ENCODE measurements at regions not wholly inside any gene's neighbourhood (a gene's known extent, or its start where the extent isn't known, plus 50 kb on each side); places are given as distances from the start of the nearest gene placed in this dataset.

DNA sequence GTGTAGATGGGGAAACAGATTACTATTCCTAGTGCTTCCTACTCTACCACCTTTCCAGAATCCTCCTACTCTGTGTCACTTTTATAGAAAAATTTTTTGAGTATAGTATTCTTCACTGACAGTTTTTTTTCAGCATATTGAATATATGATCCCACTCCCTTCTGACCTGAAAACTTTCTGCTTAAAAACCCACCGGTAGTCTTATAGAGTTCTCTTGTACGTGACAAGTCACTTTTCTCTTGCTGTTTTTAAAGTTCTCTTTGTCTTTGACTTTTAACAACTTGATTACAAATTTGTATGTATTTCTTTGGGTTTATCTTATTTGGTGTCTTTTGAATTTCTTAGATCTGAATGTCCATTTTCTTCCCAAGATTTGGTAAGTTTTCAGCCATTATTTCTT is 133.6 kb upstream of the SLC38A2 start:
- ChIA-PET POLR2A (interaction anchor here (0.6 kb wide), 1 partner anchor 29 kb away, joined by 3 read pairs; no protein-coding TSS in a partner anchor), CTCF (no interaction called here)
- no peak for DNase-seq (ENCODE audit: extremely low spot score)
- TF ChIP-seq SP1 (IDR thresholded peaks at IDR 0.05) (no peak), FOXK2 (IDR thresholded peaks at IDR 0.05) (no peak), HDGF (IDR thresholded peaks at IDR 0.05; ENCODE audit: borderline replicate concordance) (no peak), ARNT (IDR thresholded peaks at IDR 0.05) (no peak)

DNA sequence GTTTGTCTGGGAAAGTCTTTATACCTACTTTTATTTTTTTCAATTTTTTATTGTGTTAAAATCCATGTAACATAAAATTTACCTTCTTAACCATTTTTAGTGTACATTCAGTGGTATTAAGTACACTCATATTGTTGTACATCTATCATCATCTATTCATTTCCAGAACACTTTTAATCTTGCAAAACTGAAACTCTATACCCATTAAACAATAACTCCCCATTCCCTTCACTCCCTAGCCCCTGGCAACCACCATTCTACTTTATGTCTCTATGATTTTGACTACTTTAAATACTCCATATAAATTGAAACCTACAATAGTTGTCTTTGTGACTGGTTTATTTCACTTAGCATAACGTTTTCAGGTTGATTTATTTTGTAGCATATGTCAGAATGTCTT is 131.9 kb upstream of the SLC38A2 start:
- ChIA-PET POLR2A (no interaction called here), CTCF (no interaction called here)
- DNase-seq (ENCODE audit: extremely low spot score) = no peak
- TF ChIP-seq ZNF384 (IDR thresholded peaks at IDR 0.05) (no peak), HDGF (IDR thresholded peaks at IDR 0.05; ENCODE audit: borderline replicate concordance) (no peak), CTBP1 (IDR thresholded peaks at IDR 0.05; ENCODE audit: borderline replicate concordance) (no peak)

DNA sequence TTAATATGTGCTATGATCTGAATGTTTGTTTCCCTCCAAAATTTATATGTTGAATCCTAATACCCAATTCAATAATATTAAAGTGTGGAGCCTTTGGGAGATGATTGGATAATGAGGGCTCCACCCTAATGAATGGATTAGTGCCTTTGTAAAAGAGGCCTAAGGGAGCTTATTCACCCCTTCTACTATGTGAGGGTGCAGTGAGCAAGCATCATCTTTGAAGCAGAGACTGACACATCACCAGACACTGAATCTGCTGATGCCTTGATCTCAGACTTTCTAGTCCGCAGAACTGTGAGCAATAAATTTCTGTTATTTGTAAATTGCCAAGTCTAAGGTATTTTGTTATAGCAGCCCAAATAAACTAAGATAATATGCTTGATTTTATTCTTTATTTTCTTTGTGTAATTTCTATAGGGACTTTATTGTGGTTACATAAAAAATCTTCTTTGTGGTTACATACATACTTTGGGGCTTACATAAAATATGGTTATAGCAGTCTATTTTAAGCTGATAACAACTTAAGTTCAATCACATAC is 131.1 kb upstream of the SLC38A2 start:
- POLR2A ChIA-PET = no interaction called here
- CTCF ChIA-PET = no interaction called here
- DNase-seq (ENCODE audit: extremely low spot score) = no peak
- TF ChIP-seq BHLHE40 (IDR thresholded peaks at IDR 0.05; ENCODE audit: borderline replicate concordance) (no peak), ELF4 (IDR thresholded peaks at IDR 0.05) (no peak), FOXA1 (IDR thresholded peaks at IDR 0.05) (no peak), FOXM1 (IDR thresholded peaks at IDR 0.05; ENCODE audit: borderline replicate concordance) (no peak), CTBP1 (IDR thresholded peaks at IDR 0.05; ENCODE audit: borderline replicate concordance) (no peak), LEF1 (IDR thresholded peaks at IDR 0.05; ENCODE audit: borderline replicate concordance) (no peak), ZNF384 (IDR thresholded peaks at IDR 0.05) (no peak), HDGF (IDR thresholded peaks at IDR 0.05; ENCODE audit: borderline replicate concordance) (no peak), FOXK2 (IDR thresholded peaks at IDR 0.05) (no peak), NFRKB (IDR thresholded peaks at IDR 0.05) (no peak), TARDBP (IDR thresholded peaks at IDR 0.05) (no peak), ARNT (IDR thresholded peaks at IDR 0.05) (no peak), SP1 (IDR thresholded peaks at IDR 0.05) (no peak), L3MBTL2 (conservative IDR thresholded peaks at IDR 0.05) (no peak), SUZ12 (IDR thresholded peaks at IDR 0.05) (no peak)
- TF ChIP-seq, protein P1, sequence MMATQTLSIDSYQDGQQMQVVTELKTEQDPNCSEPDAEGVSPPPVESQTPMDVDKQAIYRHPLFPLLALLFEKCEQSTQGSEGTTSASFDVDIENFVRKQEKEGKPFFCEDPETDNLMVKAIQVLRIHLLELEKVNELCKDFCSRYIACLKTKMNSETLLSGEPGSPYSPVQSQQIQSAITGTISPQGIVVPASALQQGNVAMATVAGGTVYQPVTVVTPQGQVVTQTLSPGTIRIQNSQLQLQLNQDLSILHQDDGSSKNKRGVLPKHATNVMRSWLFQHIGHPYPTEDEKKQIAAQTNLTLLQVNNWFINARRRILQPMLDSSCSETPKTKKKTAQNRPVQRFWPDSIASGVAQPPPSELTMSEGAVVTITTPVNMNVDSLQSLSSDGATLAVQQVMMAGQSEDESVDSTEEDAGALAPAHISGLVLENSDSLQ (IDR thresholded peaks at IDR 0.05) = no peak

DNA sequence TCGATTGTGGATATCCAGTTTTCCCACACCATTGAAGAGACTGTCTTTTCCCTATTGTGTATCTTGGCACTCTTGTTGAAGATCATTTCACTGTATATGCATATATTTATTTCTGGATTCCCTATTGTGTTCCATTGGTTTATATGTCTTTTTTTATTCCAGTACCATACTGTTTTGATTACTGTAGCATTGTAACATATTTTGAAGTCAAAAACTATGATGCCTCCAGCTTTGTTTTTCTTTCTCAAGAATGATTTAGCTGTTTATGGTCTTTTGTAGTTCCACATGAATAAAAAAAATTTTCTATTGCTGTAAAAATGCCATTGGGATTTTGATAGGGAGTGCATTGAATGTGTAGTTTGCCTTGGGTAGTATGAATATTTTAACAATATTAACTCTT is 128.1 kb upstream of the SLC38A2 start:
- DNase-seq (ENCODE audit: extremely low spot score) = no peak
- ChIA-PET POLR2A (no interaction called here), CTCF (no interaction called here)
- no peak for TF ChIP-seq FOXM1 (IDR thresholded peaks at IDR 0.05; ENCODE audit: borderline replicate concordance)
- TF ChIP-seq CTBP1 (IDR thresholded peaks at IDR 0.05; ENCODE audit: borderline replicate concordance) = no peak
- no peak for TF ChIP-seq ELF4 (IDR thresholded peaks at IDR 0.05)
- TF ChIP-seq BHLHE40 (IDR thresholded peaks at IDR 0.05; ENCODE audit: borderline replicate concordance) = no peak
- no peak for TF ChIP-seq LEF1 (IDR thresholded peaks at IDR 0.05; ENCODE audit: borderline replicate concordance)
- no peak for TF ChIP-seq NFRKB (IDR thresholded peaks at IDR 0.05)
- TF ChIP-seq FOXA1 (IDR thresholded peaks at IDR 0.05) = no peak
- no peak for TF ChIP-seq TARDBP (IDR thresholded peaks at IDR 0.05)
- TF ChIP-seq SP1 (IDR thresholded peaks at IDR 0.05) = no peak
- TF ChIP-seq, protein P1 (IDR thresholded peaks at IDR 0.05) = no peak
- no peak for TF ChIP-seq L3MBTL2 (conservative IDR thresholded peaks at IDR 0.05)
- TF ChIP-seq HDGF (IDR thresholded peaks at IDR 0.05; ENCODE audit: borderline replicate concordance) = no peak
- no peak for TF ChIP-seq ZNF384 (IDR thresholded peaks at IDR 0.05)
- TF ChIP-seq SUZ12 (IDR thresholded peaks at IDR 0.05) = no peak
- TF ChIP-seq FOXK2 (IDR thresholded peaks at IDR 0.05) = no peak
- TF ChIP-seq ARNT (IDR thresholded peaks at IDR 0.05) = no peak

DNA sequence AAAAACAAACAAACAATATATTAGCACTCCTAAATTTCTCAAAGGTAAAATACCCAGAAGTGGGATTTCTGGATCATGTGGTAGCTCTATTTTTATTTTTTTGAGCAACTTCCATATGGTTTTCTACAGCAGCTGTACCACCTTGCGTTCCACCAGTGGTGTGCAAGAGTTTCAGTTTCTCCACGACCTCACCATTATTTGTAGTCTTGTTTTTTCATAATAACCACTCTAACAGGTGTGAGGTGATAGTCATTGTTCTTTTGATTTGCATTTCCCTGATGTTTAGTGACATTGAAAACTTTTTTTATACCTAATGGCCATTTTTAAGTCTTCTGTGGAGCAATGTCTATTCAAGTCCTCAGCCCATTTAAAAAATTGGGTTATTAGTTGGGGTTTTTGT is 127.3 kb upstream of the SLC38A2 start:
- TF ChIP-seq SUZ12 (IDR thresholded peaks at IDR 0.05) (no peak), FOXK2 (IDR thresholded peaks at IDR 0.05) (no peak)
- ChIA-PET POLR2A (no interaction called here), CTCF (no interaction called here)
- no peak for DNase-seq (ENCODE audit: extremely low spot score)

GRCh38 chr12:46499226-46499625 is 126.7 kb upstream of the SLC38A2 start:
- POLR2A ChIA-PET = no interaction called here
- TF ChIP-seq FOXK2 (IDR thresholded peaks at IDR 0.05) = no peak
- no peak for TF ChIP-seq CTBP1 (IDR thresholded peaks at IDR 0.05; ENCODE audit: borderline replicate concordance)
- TF ChIP-seq HDGF (IDR thresholded peaks at IDR 0.05; ENCODE audit: borderline replicate concordance) = no peak
- no peak for TF ChIP-seq FOXM1 (IDR thresholded peaks at IDR 0.05; ENCODE audit: borderline replicate concordance)
- no peak for TF ChIP-seq LEF1 (IDR thresholded peaks at IDR 0.05; ENCODE audit: borderline replicate concordance)
- TF ChIP-seq FOXA1 (IDR thresholded peaks at IDR 0.05) = no peak
- TF ChIP-seq SP1 (IDR thresholded peaks at IDR 0.05) = no peak
- no peak for TF ChIP-seq NFRKB (IDR thresholded peaks at IDR 0.05)
- TF ChIP-seq L3MBTL2 (conservative IDR thresholded peaks at IDR 0.05) = no peak
- no peak for TF ChIP-seq SUZ12 (IDR thresholded peaks at IDR 0.05)
- no peak for TF ChIP-seq ARNT (IDR thresholded peaks at IDR 0.05)
- TF ChIP-seq BHLHE40 (IDR thresholded peaks at IDR 0.05; ENCODE audit: borderline replicate concordance) = no peak
- TF ChIP-seq, protein P1 (IDR thresholded peaks at IDR 0.05) = no peak
- TF ChIP-seq ELF4 (IDR thresholded peaks at IDR 0.05) = no peak
- TF ChIP-seq ZNF384 (IDR thresholded peaks at IDR 0.05) = no peak
- no peak for TF ChIP-seq TARDBP (IDR thresholded peaks at IDR 0.05)
- CTCF ChIA-PET = no interaction called here
- DNase-seq (ENCODE audit: extremely low spot score) = no peak

- CTCF ChIA-PET = no interaction called here
- no peak for TF ChIP-seq FOXK2 (IDR thresholded peaks at IDR 0.05)
- no peak for TF ChIP-seq ZNF384 (IDR thresholded peaks at IDR 0.05)
- no peak for TF ChIP-seq LEF1 (IDR thresholded peaks at IDR 0.05; ENCODE audit: borderline replicate concordance)
- no peak for TF ChIP-seq SUZ12 (IDR thresholded peaks at IDR 0.05)
- no peak for DNase-seq (ENCODE audit: extremely low spot score)
- POLR2A ChIA-PET = no interaction called here
Observed at GRCh38 chr12:46497739-46498138, 125.2 kb upstream of the SLC38A2 start.

All from HEK293T (cell line).